DOHH2 (cell line): ENCODE measurements at regions not wholly inside any gene's neighbourhood (a gene's known extent, or its start where the extent isn't known, plus 50 kb on each side); places are given as distances from the start of the nearest gene placed in this dataset.
"Not testable (repeated sequence)": the region's sequence is repeated elsewhere in the genome, so short reads cannot be mapped to it uniquely, and the experiment has no call there.

ENCODE experiments used
- H3F3A ChIP-seq: fragments of 200-600 bp; sonication (generic), shearing (Covaris generic); 2 replicates; pipeline ENCODE4 v1.6.0; 2016; ENCODE audit warnings: antibody characterized with exemption, mild to moderate bottlenecking; ENCODE audit not compliant: control insufficient read depth, insufficient read depth
- H3K27ac ChIP-seq: fragments of 200-600 bp; sonication (generic); 2 replicates; pipeline ENCODE4 v1.5.1; 2014; ENCODE audit warnings: low read depth, mild to moderate bottlenecking, low read length, moderate library complexity
- H3K27me3 ChIP-seq: fragments of 200-600 bp; sonication (generic); 2 replicates; pipeline ENCODE4 v1.6.1; 2014; ENCODE audit warnings: mild to moderate bottlenecking, low read length, mixed read lengths; ENCODE audit not compliant: control insufficient read depth
- H3K36me3 ChIP-seq: fragments of 200-600 bp; sonication (generic); 2 replicates; pipeline ENCODE4 v1.6.1; 2014; ENCODE audit warnings: mild to moderate bottlenecking, low read length, moderate library complexity, mixed read lengths; ENCODE audit not compliant: control insufficient read depth
- H3K4me1 ChIP-seq: fragments of 200-600 bp; sonication (generic); 2 replicates; pipeline ENCODE4 v1.6.1; 2014; ENCODE audit warnings: mild to moderate bottlenecking, low read length, mixed read lengths; ENCODE audit not compliant: control insufficient read depth
- H3K4me2 ChIP-seq: fragments of 200-600 bp; sonication (generic); 2 replicates; pipeline ENCODE4 v1.6.0; 2014; ENCODE audit warnings: mild to moderate bottlenecking, low read length, moderate library complexity
- H3K4me3 ChIP-seq: fragments of 200-600 bp; sonication (generic); 2 replicates; pipeline ENCODE4 v1.5.1; 2014; ENCODE audit warnings: mild to moderate bottlenecking, low read length, mixed read lengths
- H3K79me2 ChIP-seq: fragments of 200-600 bp; sonication (generic); 2 replicates; pipeline ENCODE4 v1.6.1; 2014; ENCODE audit warnings: mild to moderate bottlenecking, low read length, mixed read lengths; ENCODE audit not compliant: control insufficient read depth
- H3K9me2 ChIP-seq: fragments of 200-600 bp; sonication (generic); replicated peaks from 2 replicates; pipeline ENCODE4 v1.6.1; 2014; ENCODE audit warnings: mild to moderate bottlenecking, low read length, mixed read lengths; ENCODE audit not compliant: control insufficient read depth
- H3K9me3 ChIP-seq: fragments of 200-600 bp; sonication (generic); 2 replicates; pipeline ENCODE4 v1.6.1; 2014; ENCODE audit warnings: antibody characterized with exemption, low read length, mixed read lengths; ENCODE audit not compliant: control insufficient read depth, insufficient read depth
- H4K20me1 ChIP-seq: fragments of 200-600 bp; sonication (generic); 2 replicates; pipeline ENCODE4 v1.6.0; 2014; ENCODE audit warnings: low read depth, mild to moderate bottlenecking, antibody characterized with exemption, low read length, moderate library complexity; ENCODE audit not compliant: control insufficient read depth, insufficient read depth
- CTCF ChIP-seq: fragments of 200-600 bp; sonication (generic); IDR thresholded peaks from one replicate; pipeline ENCODE4 v1.5.1; 2014; ENCODE audit warnings: antibody characterized with exemption, mild to moderate bottlenecking, low read depth, low read length; ENCODE audit not compliant: poor library complexity, severe bottlenecking
- EZH2phosphoT487 ChIP-seq: fragments of 200-600 bp; sonication (generic); IDR thresholded peaks from 2 replicates; pipeline ENCODE4 v1.6.1; 2017; ENCODE audit warnings: borderline replicate concordance, mild to moderate bottlenecking, antibody characterized with exemption, low read length, moderate library complexity, mixed read lengths

GRCh38 chr18:76274468-76275289 lies 220.4 kb downstream of the ZNF516 start:
- Histone ChIP-seq H3K4me2 (no peak overlapping the region), H3K79me2 (no peaks in the 10 kb centered on the region), H4K20me1 (no peaks in the 10 kb centered on the region), H3K27me3 (peaks cover 3% of the 10 kb centered on the region; the same call in 1 of the 2 replicates), H3K4me3 (no peak overlapping the region), H3K9me2 (no peaks in the 10 kb centered on the region), H3K9me3 (no peaks in the 10 kb centered on the region), H3K36me3 (no peaks in the 10 kb centered on the region), H3K4me1 (peaks cover 7% of the 10 kb centered on the region), H3K27ac (no peak overlapping the region), H3F3A (no peaks in the 10 kb centered on the region)
- TF ChIP-seq CTCF (peak; percentile 19), EZH2phosphoT487 (no peak)

GRCh38 chr18:76273956-76274355 lies 221.1 kb downstream of the ZNF516 start:
- TF ChIP-seq CTCF = no peak
- TF ChIP-seq EZH2phosphoT487 = no peak
- no peaks in the 10 kb centered on the region for H3K36me3 ChIP-seq

GRCh38 chr18:76273036-76273545 lies 222.0 kb downstream of the ZNF516 start:
- no peaks in the 10 kb centered on the region for H3K9me2 ChIP-seq
- H3K79me2 ChIP-seq = no peaks in the 10 kb centered on the region
- no peaks in the 10 kb centered on the region for H3K9me3 ChIP-seq
- no peak overlapping the region for H3K4me2 ChIP-seq
- no peaks in the 10 kb centered on the region for H3K36me3 ChIP-seq
- H3K4me1 ChIP-seq = peaks cover 7% of the 10 kb centered on the region
- peaks cover 3% of the 10 kb centered on the region; the same call in 1 of the 2 replicates for H3K27me3 ChIP-seq
- no peak for TF ChIP-seq EZH2phosphoT487
- H3F3A ChIP-seq = no peaks in the 10 kb centered on the region
- no peak overlapping the region for H3K27ac ChIP-seq
- H4K20me1 ChIP-seq = no peaks in the 10 kb centered on the region
- no peak overlapping the region for H3K4me3 ChIP-seq

More at GRCh38 chr18:76273956-76274355, 221.1 kb downstream of the ZNF516 start:
- no peaks in the 10 kb centered on the region for H3K9me2 ChIP-seq
- peaks cover 7% of the 10 kb centered on the region for H3K4me1 ChIP-seq
- H3F3A ChIP-seq = no peaks in the 10 kb centered on the region
- H3K27ac ChIP-seq = no peak overlapping the region
- H4K20me1 ChIP-seq = no peaks in the 10 kb centered on the region
- peaks cover 3% of the 10 kb centered on the region; the same call in 1 of the 2 replicates for H3K27me3 ChIP-seq
- H3K4me2 ChIP-seq = no peak overlapping the region
- no peaks in the 10 kb centered on the region for H3K79me2 ChIP-seq
- no peaks in the 10 kb centered on the region for H3K9me3 ChIP-seq
- no peak overlapping the region for H3K4me3 ChIP-seq

GRCh38 chr18:76267423-76267822 lies 227.6 kb downstream of the ZNF516 start:
- H3K27me3 ChIP-seq, H3K27ac ChIP-seq, H3K4me1 ChIP-seq, H3K79me2 ChIP-seq, H3K4me3 ChIP-seq, H3K36me3 ChIP-seq, H3K4me2 ChIP-seq, H4K20me1 ChIP-seq, H3K9me2 ChIP-seq, H3K9me3 ChIP-seq, H3F3A ChIP-seq: not testable (repeated sequence)
